Fibroblast of the aortic adventitia (primary cell): ENCODE measurements at regions not wholly inside any gene's neighbourhood (a gene's known extent, or its start where the extent isn't known, plus 50 kb on each side); places are given as distances from the start of the nearest gene placed in this dataset.
"Not testable (repeated sequence)": the region's sequence is repeated elsewhere in the genome, so short reads cannot be mapped to it uniquely, and the experiment has no call there.

ENCODE experiments used
- DNase-seq: peaks from one replicate; pipeline ENCODE4 v3.0.0-alpha.2; 2010; ENCODE audit warnings: low read depth
- H3K4me3 ChIP-seq: 2 replicates; pipeline ENCODE4 v1.5.1; 2011; ENCODE audit warnings: low read depth, mild to moderate bottlenecking, control low read depth, low read length, moderate library complexity
- CTCF ChIP-seq: IDR thresholded peaks from 2 replicates; pipeline ENCODE4 v1.5.1; 2011; ENCODE audit warnings: mild to moderate bottlenecking, low read length, control low read depth, inconsistent platforms; ENCODE audit not compliant: insufficient read depth

GRCh38 chr6:14775528-14775927, 470.3 kb upstream of the JARID2 start:
- no peak for TF ChIP-seq CTCF
- DNase-seq, result no peak
- H3K4me3 ChIP-seq, result no peak overlapping the region

- no peak for DNase-seq
- no peak for TF ChIP-seq CTCF
- no peak overlapping the region for H3K4me3 ChIP-seq
Measured at GRCh38 chr6:14776307-14776706, 469.6 kb upstream of the JARID2 start.

GRCh38 chr6:14781772-14782525, 463.9 kb upstream of the JARID2 start:
- no peak for TF ChIP-seq CTCF
- no peak overlapping the region for H3K4me3 ChIP-seq
- no peak for DNase-seq

- DNase-seq, H3K4me3 ChIP-seq: not testable (repeated sequence)
Measured at GRCh38 chr6:14782921-14783464, 462.9 kb upstream of the JARID2 start.

- TF ChIP-seq CTCF, result no peak
- no peak for DNase-seq
- no peak overlapping the region for H3K4me3 ChIP-seq
Measured at GRCh38 chr6:14783594-14783993, 462.3 kb upstream of the JARID2 start.

GRCh38 chr6:14784596-14785492, 461.0 kb upstream of the JARID2 start:
- DNase-seq, result peak; percentile 20
- TF ChIP-seq CTCF, result no peak

GRCh38 chr6:14785493-14785790, 460.4 kb upstream of the JARID2 start:
- no peak for DNase-seq
- no peak for TF ChIP-seq CTCF
- no peak overlapping the region for H3K4me3 ChIP-seq

More at GRCh38 chr6:14784596-14785492, 461.0 kb upstream of the JARID2 start:
- no peak overlapping the region for H3K4me3 ChIP-seq
